ENCODE measurements at regions not wholly inside any gene's neighbourhood (a gene's known extent, or its start where the extent isn't known, plus 50 kb on each side); places are given as distances from the start of the nearest gene placed in this dataset.
"Not testable (repeated sequence)": the region's sequence is repeated elsewhere in the genome, so short reads cannot be mapped to it uniquely, and the experiment has no call there.

DNA sequence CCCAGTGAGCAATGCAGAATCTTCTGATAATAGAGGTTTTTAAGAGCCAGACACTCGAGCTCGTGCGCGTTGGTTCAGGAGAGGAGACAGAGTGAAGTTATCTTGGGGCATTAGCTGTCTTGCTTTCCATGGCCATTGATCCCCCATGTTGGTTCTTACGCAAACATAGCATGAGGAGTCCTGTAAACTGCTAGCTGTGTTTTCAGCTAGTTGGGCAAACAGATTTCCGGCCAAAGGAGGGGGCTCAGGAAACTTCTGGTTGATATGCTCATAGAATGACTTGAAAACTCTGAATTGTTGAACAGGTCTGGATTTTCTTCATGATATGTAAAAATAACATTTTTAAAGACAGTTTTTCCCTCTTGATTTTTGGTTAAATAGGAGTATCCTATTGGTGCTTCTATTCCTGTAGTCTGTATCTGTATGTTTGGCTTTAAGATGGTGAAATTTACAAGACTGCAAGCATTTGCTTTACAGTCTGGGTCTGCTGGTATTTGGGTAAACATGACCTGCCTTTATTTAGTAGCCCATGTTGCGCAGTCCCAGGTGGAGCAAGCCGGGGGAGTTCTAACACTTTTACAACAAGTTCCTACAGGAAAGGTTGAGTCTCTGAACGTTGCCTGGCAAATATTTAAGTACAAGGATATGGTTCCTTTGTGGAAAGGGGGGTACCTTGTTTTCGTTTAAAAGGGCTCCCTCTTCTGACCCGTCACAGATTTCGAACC is 218.4 kb upstream of the KCND2 start:
- 79 to 89% (median 83%) methylated on average over 12 of the region's 12 CpGs for WGBS, 3 donors
- H3K4me3 ChIP-seq (ENCODE audit: low read depth in 1 of 3, low read length in 3 of 3): no peak overlapping the region
- no peaks in the 10 kb centered on the region for H3K4me1 ChIP-seq (ENCODE audit: control insufficient read depth in 3 of 3, insufficient read depth in 2 of 3, low read depth in 1 of 3, low read length in 2 of 3)
- FAIRE-seq: no peak
- peak overlapping the region in 1 of 3 donors; percentile 19 for H3K27ac ChIP-seq (ENCODE audit: low read depth in 1 of 3, low read length in 2 of 3)
- peaks cover 0 to 7% of the 10 kb centered on the region in 2 donors for H3K9me3 ChIP-seq (ENCODE audit: control insufficient read depth in 2 of 2, insufficient read depth in 1 of 2, low read depth in 1 of 2, low read length in 1 of 2)
- no peaks in the 10 kb centered on the region for H3K27me3 ChIP-seq (ENCODE audit: control insufficient read depth in 3 of 3, insufficient read depth in 3 of 3, low read length in 3 of 3)
- no peak for DNase-seq
- no peaks in the 10 kb centered on the region for H3K36me3 ChIP-seq (ENCODE audit: control insufficient read depth in 3 of 3, insufficient read depth in 2 of 3, low read depth in 1 of 3, low read length in 3 of 3)

DNA sequence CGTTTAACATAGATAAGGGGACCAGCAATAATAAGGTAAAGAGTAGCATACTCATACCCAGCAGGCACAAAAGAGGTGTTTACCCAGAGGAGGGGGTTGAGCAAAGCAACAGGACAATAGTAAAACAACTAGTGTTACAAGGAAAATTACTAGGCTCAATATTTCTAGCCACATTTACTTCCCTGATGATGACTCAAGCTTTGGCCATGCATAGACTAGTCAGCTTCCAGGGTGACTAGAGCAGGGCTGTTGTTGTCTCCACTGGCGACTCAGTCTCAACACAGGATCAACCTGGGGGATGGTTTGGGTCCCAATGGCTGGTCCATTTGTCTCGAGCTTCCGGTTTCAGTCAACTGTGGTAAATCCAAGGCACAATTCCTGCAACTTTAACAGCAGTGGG is 217.7 kb upstream of the KCND2 start:
- WGBS, 3 donors: 83 to 92% (median 84%) methylated on average over 4 of the region's 4 CpGs
- Histone ChIP-seq H3K9me3 (ENCODE audit: control insufficient read depth in 2 of 2, insufficient read depth in 1 of 2, low read depth in 1 of 2, low read length in 1 of 2) (peaks cover 0 to 7% of the 10 kb centered on the region in 2 donors), H3K27ac (ENCODE audit: low read depth in 1 of 3, low read length in 2 of 3) (no peak overlapping the region), H3K4me3 (ENCODE audit: low read depth in 1 of 3, low read length in 3 of 3) (no peak overlapping the region), H3K4me1 (ENCODE audit: control insufficient read depth in 3 of 3, insufficient read depth in 2 of 3, low read depth in 1 of 3, low read length in 2 of 3) (no peaks in the 10 kb centered on the region), H3K36me3 (ENCODE audit: control insufficient read depth in 3 of 3, insufficient read depth in 2 of 3, low read depth in 1 of 3, low read length in 3 of 3) (no peaks in the 10 kb centered on the region), H3K27me3 (ENCODE audit: control insufficient read depth in 3 of 3, insufficient read depth in 3 of 3, low read length in 3 of 3) (no peaks in the 10 kb centered on the region)
- DNase-seq (no peak), FAIRE-seq (no peak)

DNA sequence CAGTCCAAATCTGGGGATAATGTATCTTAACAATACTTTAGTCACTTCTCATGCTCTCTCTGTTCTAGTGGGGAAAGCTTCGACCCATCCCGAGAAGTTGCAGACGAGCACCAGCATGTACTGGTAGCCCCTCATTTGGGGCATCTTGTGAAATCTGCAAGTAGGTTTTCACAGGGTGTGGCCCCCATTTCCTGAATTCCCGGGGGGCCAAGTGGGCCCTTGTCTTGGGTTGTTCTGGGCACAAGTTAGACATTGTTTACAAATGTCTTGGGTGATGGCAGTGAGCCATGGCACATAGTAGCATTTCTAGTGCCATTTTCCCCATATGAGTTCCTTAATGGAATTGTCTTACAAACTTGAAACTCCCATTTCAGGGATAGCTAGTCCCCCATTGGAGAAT is 216.7 kb upstream of the KCND2 start:
- FAIRE-seq: no peak
- no peak for DNase-seq
- Histone ChIP-seq H3K4me3 (ENCODE audit: low read depth in 1 of 3, low read length in 3 of 3) (no peak overlapping the region), H3K27me3 (ENCODE audit: control insufficient read depth in 3 of 3, insufficient read depth in 3 of 3, low read length in 3 of 3) (no peaks in the 10 kb centered on the region), H3K27ac (ENCODE audit: low read depth in 1 of 3, low read length in 2 of 3) (no peak overlapping the region), H3K36me3 (ENCODE audit: control insufficient read depth in 3 of 3, insufficient read depth in 2 of 3, low read depth in 1 of 3, low read length in 3 of 3) (no peaks in the 10 kb centered on the region), H3K4me1 (ENCODE audit: control insufficient read depth in 3 of 3, insufficient read depth in 2 of 3, low read depth in 1 of 3, low read length in 2 of 3) (no peaks in the 10 kb centered on the region), H3K9me3 (ENCODE audit: control insufficient read depth in 2 of 2, insufficient read depth in 1 of 2, low read depth in 1 of 2, low read length in 1 of 2) (peaks cover 0 to 7% of the 10 kb centered on the region in 2 donors)
- 77 to 92% (median 88%) methylated on average over 4 of the region's 4 CpGs for WGBS, 3 donors

DNA sequence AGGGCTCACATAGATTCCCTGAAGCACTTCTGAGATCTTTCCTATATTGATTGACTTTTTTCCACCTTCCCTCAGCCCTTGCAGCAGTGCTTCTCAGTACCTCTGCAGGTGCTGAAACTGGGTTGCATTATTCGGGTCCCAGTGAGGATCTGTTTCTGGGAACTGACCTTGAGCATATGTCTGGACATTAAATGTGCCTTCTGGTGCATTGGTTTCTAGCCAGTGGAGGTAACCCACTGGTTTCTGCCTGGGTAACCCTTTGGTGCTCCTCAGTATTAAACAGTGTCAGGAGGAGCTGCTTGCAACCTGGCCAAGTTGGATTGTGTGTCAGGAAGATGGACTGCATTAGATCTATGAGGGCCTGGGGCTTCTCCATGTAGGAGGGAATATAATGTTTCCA is 213.3 kb upstream of the KCND2 start:
- WGBS, 3 donors: 80 to 91% (median 86%) methylated on average over 1 of the region's 1 CpG
- DNase-seq (no peak), FAIRE-seq (no peak)
- H3K9me3 ChIP-seq (ENCODE audit: control insufficient read depth in 2 of 2, insufficient read depth in 1 of 2, low read depth in 1 of 2, low read length in 1 of 2): peaks cover 0 to 7% of the 10 kb centered on the region in 2 donors
- H3K36me3 ChIP-seq (ENCODE audit: control insufficient read depth in 3 of 3, insufficient read depth in 2 of 3, low read depth in 1 of 3, low read length in 3 of 3): no peaks in the 10 kb centered on the region
- no peaks in the 10 kb centered on the region for H3K4me1 ChIP-seq (ENCODE audit: control insufficient read depth in 3 of 3, insufficient read depth in 2 of 3, low read depth in 1 of 3, low read length in 2 of 3)
- no peak overlapping the region for H3K27ac ChIP-seq (ENCODE audit: low read depth in 1 of 3, low read length in 2 of 3)
- no peaks in the 10 kb centered on the region for H3K27me3 ChIP-seq (ENCODE audit: control insufficient read depth in 3 of 3, insufficient read depth in 3 of 3, low read length in 3 of 3)
- H3K4me3 ChIP-seq (ENCODE audit: low read depth in 1 of 3, low read length in 3 of 3): no peak overlapping the region

DNA sequence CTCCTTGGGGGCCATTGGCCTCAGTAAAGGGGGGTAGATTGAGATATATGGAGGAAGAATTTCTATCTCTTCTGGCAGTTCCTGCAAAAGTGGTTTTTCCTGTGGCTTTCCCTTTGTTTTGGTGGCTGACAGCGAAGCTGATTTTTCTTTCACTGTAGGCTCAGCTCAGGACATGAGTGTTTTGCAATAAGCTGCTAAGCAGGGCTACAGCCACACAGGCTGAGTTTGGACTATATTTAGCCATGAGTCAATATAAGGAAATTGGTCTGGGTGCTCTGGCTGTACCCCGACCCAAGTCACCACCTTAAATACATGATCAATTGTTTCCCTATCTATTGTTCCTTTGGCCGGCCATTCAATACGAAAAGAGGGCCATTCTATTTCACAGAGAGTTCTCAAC is 212.7 kb upstream of the KCND2 start:
- WGBS, 3 donors: 73 to 81% (median 81%) methylated on average over 4 of the region's 4 CpGs
- no peaks in the 10 kb centered on the region for H3K27me3 ChIP-seq (ENCODE audit: control insufficient read depth in 3 of 3, insufficient read depth in 3 of 3, low read length in 3 of 3)
- H3K36me3 ChIP-seq (ENCODE audit: control insufficient read depth in 3 of 3, insufficient read depth in 2 of 3, low read depth in 1 of 3, low read length in 3 of 3): no peaks in the 10 kb centered on the region
- DNase-seq (no peak), FAIRE-seq (no peak)
- no peaks in the 10 kb centered on the region for H3K4me1 ChIP-seq (ENCODE audit: control insufficient read depth in 3 of 3, insufficient read depth in 2 of 3, low read depth in 1 of 3, low read length in 2 of 3)
- no peak overlapping the region for H3K27ac ChIP-seq (ENCODE audit: low read depth in 1 of 3, low read length in 2 of 3)
- H3K9me3 ChIP-seq (ENCODE audit: control insufficient read depth in 2 of 2, insufficient read depth in 1 of 2, low read depth in 1 of 2, low read length in 1 of 2): peaks cover 0 to 7% of the 10 kb centered on the region in 2 donors
- no peak overlapping the region for H3K4me3 ChIP-seq (ENCODE audit: low read depth in 1 of 3, low read length in 3 of 3)

DNA sequence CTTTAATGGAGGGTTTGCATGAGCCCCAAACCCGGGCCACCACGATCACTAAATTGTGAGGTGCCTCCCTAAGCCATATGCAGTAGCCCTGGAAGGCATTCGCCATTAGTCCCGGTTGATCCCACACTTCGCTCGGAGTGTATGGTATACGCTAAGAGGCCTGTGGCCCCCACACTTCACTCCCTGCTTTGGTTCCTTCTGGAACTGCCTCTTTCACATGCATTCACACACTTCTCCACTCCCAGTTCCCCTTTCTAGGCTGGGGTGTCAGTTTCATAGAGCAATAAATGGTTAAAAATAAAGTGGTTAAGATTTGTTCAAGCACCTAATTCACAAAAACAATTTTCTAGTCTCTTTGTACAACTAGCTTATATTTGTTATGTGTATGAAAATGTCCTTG is 212.1 kb upstream of the KCND2 start:
- Histone ChIP-seq H3K27me3 (ENCODE audit: control insufficient read depth in 3 of 3, insufficient read depth in 3 of 3, low read length in 3 of 3) (no peaks in the 10 kb centered on the region), H3K36me3 (ENCODE audit: control insufficient read depth in 3 of 3, insufficient read depth in 2 of 3, low read depth in 1 of 3, low read length in 3 of 3) (no peaks in the 10 kb centered on the region), H3K4me1 (ENCODE audit: control insufficient read depth in 3 of 3, insufficient read depth in 2 of 3, low read depth in 1 of 3, low read length in 2 of 3) (no peaks in the 10 kb centered on the region), H3K9me3 (ENCODE audit: control insufficient read depth in 2 of 2, insufficient read depth in 1 of 2, low read depth in 1 of 2, low read length in 1 of 2) (peaks cover 0 to 2% of the 10 kb centered on the region in 2 donors), H3K4me3 (ENCODE audit: low read depth in 1 of 3, low read length in 3 of 3) (no peak overlapping the region), H3K27ac (ENCODE audit: low read depth in 1 of 3, low read length in 2 of 3) (no peak overlapping the region)
- FAIRE-seq (no peak), DNase-seq (no peak)
- WGBS, 3 donors: 84 to 91% (median 89%) methylated on average over 7 of the region's 7 CpGs

DNA sequence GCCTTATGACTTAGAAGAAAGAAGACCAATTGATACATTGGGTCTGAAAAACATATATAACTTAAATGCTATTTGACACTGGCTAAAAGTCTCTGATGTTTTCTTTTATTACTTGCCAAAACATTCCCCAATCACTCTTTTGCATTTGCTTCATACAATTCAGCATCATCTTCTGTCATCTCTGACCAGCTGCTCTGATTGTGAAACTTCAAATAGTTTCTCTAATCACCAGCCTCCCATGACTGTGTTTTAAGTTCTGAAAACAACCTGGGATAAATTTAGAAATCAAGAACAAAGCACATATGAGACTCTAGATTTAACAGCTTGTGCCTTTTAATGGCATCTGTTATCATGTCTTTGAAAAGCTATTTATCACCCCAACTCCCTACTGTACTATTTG is 208.4 kb upstream of the KCND2 start:
- Histone ChIP-seq H3K9me3 (ENCODE audit: control insufficient read depth in 2 of 2, insufficient read depth in 1 of 2, low read depth in 1 of 2, low read length in 1 of 2) (peaks cover under 1 to 13% of the 10 kb centered on the region in 2 donors), H3K4me3 (ENCODE audit: low read depth in 1 of 3, low read length in 3 of 3) (no peak overlapping the region), H3K36me3 (ENCODE audit: control insufficient read depth in 3 of 3, insufficient read depth in 2 of 3, low read depth in 1 of 3, low read length in 3 of 3) (no peaks in the 10 kb centered on the region), H3K27me3 (ENCODE audit: control insufficient read depth in 3 of 3, insufficient read depth in 3 of 3, low read length in 3 of 3) (no peaks in the 10 kb centered on the region), H3K4me1 (ENCODE audit: control insufficient read depth in 3 of 3, insufficient read depth in 2 of 3, low read depth in 1 of 3, low read length in 2 of 3) (no peaks in the 10 kb centered on the region), H3K27ac (ENCODE audit: low read depth in 1 of 3, low read length in 2 of 3) (no peak overlapping the region)
- DNase-seq (no peak), FAIRE-seq (no peak)

DNA sequence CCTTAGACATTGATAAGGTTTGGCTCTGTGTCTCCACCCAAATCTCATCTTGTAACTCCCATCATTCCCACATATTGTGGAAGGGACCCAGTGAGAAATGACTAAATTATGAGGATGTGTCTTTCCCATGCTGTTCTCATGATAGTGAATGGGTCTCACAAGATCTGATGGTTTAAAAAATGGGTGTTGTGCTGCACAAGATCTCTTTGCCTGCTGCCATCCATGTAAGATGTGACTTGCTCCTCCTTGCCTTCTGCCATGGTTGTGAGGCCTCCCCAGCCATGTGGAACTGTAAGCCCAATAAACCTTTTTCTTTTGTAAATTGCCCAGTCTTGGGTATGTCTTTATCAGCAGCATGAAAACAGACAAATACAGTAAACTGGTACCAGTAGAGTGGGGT is 206.1 kb upstream of the KCND2 start:
- not testable (repeated sequence) for H3K4me1 ChIP-seq (ENCODE audit: control insufficient read depth in 3 of 3, insufficient read depth in 2 of 3, low read depth in 1 of 3, low read length in 2 of 3); FAIRE-seq; H3K27me3 ChIP-seq (ENCODE audit: control insufficient read depth in 3 of 3, insufficient read depth in 3 of 3, low read length in 3 of 3); H3K27ac ChIP-seq (ENCODE audit: low read depth in 1 of 3, low read length in 2 of 3); H3K36me3 ChIP-seq (ENCODE audit: control insufficient read depth in 3 of 3, insufficient read depth in 2 of 3, low read depth in 1 of 3, low read length in 3 of 3); H3K4me3 ChIP-seq (ENCODE audit: low read depth in 1 of 3, low read length in 3 of 3); DNase-seq
- H3K9me3 ChIP-seq (ENCODE audit: control insufficient read depth in 2 of 2, insufficient read depth in 1 of 2, low read depth in 1 of 2, low read length in 1 of 2): peaks cover 2 to 16% of the 10 kb centered on the region in 2 donors

DNA sequence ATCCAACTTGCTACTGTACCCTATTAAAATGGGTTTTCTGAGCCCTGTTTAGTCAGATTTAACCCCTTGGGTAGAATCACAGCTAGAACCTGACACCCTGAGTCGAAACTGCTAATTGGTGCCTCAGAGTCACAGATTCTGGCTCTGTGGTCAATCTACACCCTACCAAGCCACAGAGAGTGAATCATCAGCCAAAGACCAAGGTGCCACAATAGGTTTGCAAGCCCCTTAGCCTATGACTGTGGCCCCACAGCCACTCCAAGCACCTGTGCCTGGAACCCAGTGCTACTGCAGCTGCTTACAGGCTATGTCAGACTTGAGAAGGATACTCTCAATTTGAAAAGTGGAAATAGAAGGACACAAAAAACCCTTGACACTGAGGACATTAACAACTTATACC is 202.8 kb upstream of the KCND2 start:
- no peak for FAIRE-seq
- no peak overlapping the region for H3K4me3 ChIP-seq (ENCODE audit: low read depth in 1 of 3, low read length in 3 of 3)
- no peaks in the 10 kb centered on the region for H3K36me3 ChIP-seq (ENCODE audit: control insufficient read depth in 3 of 3, insufficient read depth in 2 of 3, low read depth in 1 of 3, low read length in 3 of 3)
- no peaks in the 10 kb centered on the region for H3K4me1 ChIP-seq (ENCODE audit: control insufficient read depth in 3 of 3, insufficient read depth in 2 of 3, low read depth in 1 of 3, low read length in 2 of 3)
- peaks cover 2 to 16% of the 10 kb centered on the region in 2 donors for H3K9me3 ChIP-seq (ENCODE audit: control insufficient read depth in 2 of 2, insufficient read depth in 1 of 2, low read depth in 1 of 2, low read length in 1 of 2)
- 44 to 68% (median 48%) methylated on average over 1 of the region's 1 CpG for WGBS, 3 donors
- H3K27ac ChIP-seq (ENCODE audit: low read depth in 1 of 3, low read length in 2 of 3): no peak overlapping the region
- no peaks in the 10 kb centered on the region for H3K27me3 ChIP-seq (ENCODE audit: control insufficient read depth in 3 of 3, insufficient read depth in 3 of 3, low read length in 3 of 3)
- no peak for DNase-seq

All from small intestine (tissue), 7 donors.